WTC11 (cell line): ENCODE measurements at regions not wholly inside any gene's neighbourhood (a gene's known extent, or its start where the extent isn't known, plus 50 kb on each side); places are given as distances from the start of the nearest gene placed in this dataset.

ENCODE experiments used
- ATAC-seq: fragments of 200-7000 bp; cut with Tn5 transposase; 2 replicates; pipeline ENCODE4 v1.10.0; 2021; ENCODE audit warnings: mild to moderate bottlenecking, moderate library complexity
- CTCF ChIA-PET: fragments of 300-600 bp; sonication (Branson Sonifier 250); formaldehyde crosslinking; loops from one replicate; lab custom pipeline; 2021; ENCODE audit warnings: antibody characterized with exemption; lab: Charles Lee
- POLR2A ChIA-PET: fragments of 350-600 bp; sonication (Branson Sonifier 250); formaldehyde crosslinking; loops from one replicate; lab custom pipeline; 2021; ENCODE audit warnings: antibody characterized with exemption; lab: Charles Lee
- DNase-seq: peaks from one replicate; pipeline ENCODE4 v3.0.0; 2021; ENCODE audit warnings: low spot score
- H3K27ac Mint-ChIP-seq: 2 replicates; pipeline ENCODE4 v1.8.0; 2021; ENCODE audit warnings: mixed read lengths
- H3K27me3 Mint-ChIP-seq: 2 replicates; pipeline ENCODE4 v1.8.0; 2021; ENCODE audit warnings: low read depth, mild to moderate bottlenecking, moderate library complexity, mixed read lengths
- H3K36me3 Mint-ChIP-seq: 2 replicates; pipeline ENCODE4 v1.8.0; 2021; ENCODE audit warnings: mixed read lengths
- H3K4me1 Mint-ChIP-seq: 2 replicates; pipeline ENCODE4 v1.8.0; 2022; ENCODE audit warnings: mixed read lengths
- H3K4me3 Mint-ChIP-seq: 2 replicates; pipeline ENCODE4 v1.8.0; 2021; ENCODE audit warnings: mild to moderate bottlenecking, moderate library complexity, mixed read lengths
- H3K9me3 Mint-ChIP-seq: 2 replicates; pipeline ENCODE4 v1.8.0; 2021; ENCODE audit warnings: mixed read lengths
- ETV6 ChIP-seq: sonication (generic); formaldehyde crosslinking; IDR thresholded peaks from 2 replicates; pipeline ENCODE4 v1.8.1; 2022; ENCODE audit warnings: mild to moderate bottlenecking, missing genetic modification reagents
- FOXK1 ChIP-seq: sonication (generic); formaldehyde crosslinking; IDR thresholded peaks from 2 replicates; pipeline ENCODE4 v1.8.0; 2022; ENCODE audit warnings: mild to moderate bottlenecking, moderate library complexity, missing genetic modification reagents
- FOXP1 ChIP-seq: sonication (generic); formaldehyde crosslinking; IDR thresholded peaks from 2 replicates; pipeline ENCODE4 v1.8.0; 2022; ENCODE audit warnings: missing genetic modification reagents, mild to moderate bottlenecking, moderate library complexity, borderline replicate concordance
- GRHL2 ChIP-seq: fragments of 250-450 bp; sonication (Bioruptor Pico); IDR thresholded peaks from 2 replicates; pipeline ENCODE4 v1.8.0; 2022; ENCODE audit warnings: mild to moderate bottlenecking, moderate library complexity; ENCODE audit not compliant: insufficient replicate concordance, severe bottlenecking
- JAZF1 ChIP-seq: fragments of 250-450 bp; sonication (Bioruptor Pico); IDR thresholded peaks from 2 replicates; pipeline ENCODE4 v1.9.0; 2021; ENCODE audit warnings: moderate library complexity, mild to moderate bottlenecking, inconsistent platforms
- MYBL2 ChIP-seq: sonication (generic); formaldehyde crosslinking; IDR thresholded peaks from 2 replicates; pipeline ENCODE4 v1.8.1; 2023; ENCODE audit warnings: mild to moderate bottlenecking, moderate library complexity, missing genetic modification reagents
- NR1H2 ChIP-seq: sonication (generic); formaldehyde crosslinking; IDR thresholded peaks from 2 replicates; pipeline ENCODE4 v1.9.0; 2021; ENCODE audit warnings: mild to moderate bottlenecking, moderate library complexity, missing genetic modification reagents
- RORB ChIP-seq: fragments of 250-450 bp; sonication (Bioruptor Pico); IDR thresholded peaks from 2 replicates; pipeline ENCODE4 v1.9.0; 2021; ENCODE audit warnings: mild to moderate bottlenecking
- TEAD4 ChIP-seq: sonication (generic); formaldehyde crosslinking; IDR thresholded peaks from 2 replicates; pipeline ENCODE4 v1.8.0; 2022; ENCODE audit warnings: mild to moderate bottlenecking, missing genetic modification reagents
- ZBTB21 ChIP-seq: sonication (generic); formaldehyde crosslinking; IDR thresholded peaks from 2 replicates; pipeline ENCODE4 v1.8.1; 2023; ENCODE audit warnings: mild to moderate bottlenecking, missing genetic modification reagents, borderline replicate concordance
- ZNF138 ChIP-seq: sonication (generic); formaldehyde crosslinking; conservative IDR thresholded peaks from 2 replicates; pipeline ENCODE4 v1.8.1; 2022; ENCODE audit warnings: mild to moderate bottlenecking, moderate library complexity, missing genetic modification reagents
- TF ChIP-seq, protein P1 (sequence below): sonication (generic); formaldehyde crosslinking; IDR thresholded peaks from 2 replicates; pipeline ENCODE4 v1.8.1; 2022; ENCODE audit warnings: low read depth, missing genetic modification reagents, borderline replicate concordance
- TF ChIP-seq, protein P2 (sequence below): sonication (generic); formaldehyde crosslinking; IDR thresholded peaks from 2 replicates; pipeline ENCODE4 v1.8.1; 2022; ENCODE audit warnings: mild to moderate bottlenecking, missing genetic modification reagents, moderate library complexity, borderline replicate concordance
- TF ChIP-seq, protein P3 (sequence below): sonication (generic); formaldehyde crosslinking; IDR thresholded peaks from 2 replicates; pipeline ENCODE4 v1.8.1; 2023; ENCODE audit warnings: mild to moderate bottlenecking, missing genetic modification reagents, moderate library complexity
- TF ChIP-seq, protein P4 (sequence below): sonication (generic); formaldehyde crosslinking; IDR thresholded peaks from 2 replicates; pipeline ENCODE4 v1.8.1; 2022; ENCODE audit warnings: mild to moderate bottlenecking, moderate library complexity, missing genetic modification reagents
- TF ChIP-seq, protein P5 (sequence below): sonication (generic); formaldehyde crosslinking; IDR thresholded peaks from 2 replicates; pipeline ENCODE4 v1.8.0; 2023; ENCODE audit warnings: missing genetic modification reagents, mild to moderate bottlenecking, borderline replicate concordance
- TF ChIP-seq, protein P6 (sequence below): sonication (generic); formaldehyde crosslinking; IDR thresholded peaks from 2 replicates; pipeline ENCODE4 v1.8.0; 2022; ENCODE audit warnings: missing genetic modification reagents
- TF ChIP-seq, protein P7 (sequence below): sonication (generic); formaldehyde crosslinking; IDR thresholded peaks from 2 replicates; pipeline ENCODE4 v1.8.0; 2022; ENCODE audit warnings: mild to moderate bottlenecking, missing genetic modification reagents
- TF ChIP-seq, protein P8 (sequence below): sonication (generic); formaldehyde crosslinking; IDR thresholded peaks from 2 replicates; pipeline ENCODE4 v1.8.0; 2022; ENCODE audit warnings: mild to moderate bottlenecking, missing genetic modification reagents
- TF ChIP-seq, protein P9 (sequence below): sonication (generic); formaldehyde crosslinking; IDR thresholded peaks from 2 replicates; pipeline ENCODE4 v1.8.0; 2022; ENCODE audit warnings: mild to moderate bottlenecking, missing genetic modification reagents

DNA sequence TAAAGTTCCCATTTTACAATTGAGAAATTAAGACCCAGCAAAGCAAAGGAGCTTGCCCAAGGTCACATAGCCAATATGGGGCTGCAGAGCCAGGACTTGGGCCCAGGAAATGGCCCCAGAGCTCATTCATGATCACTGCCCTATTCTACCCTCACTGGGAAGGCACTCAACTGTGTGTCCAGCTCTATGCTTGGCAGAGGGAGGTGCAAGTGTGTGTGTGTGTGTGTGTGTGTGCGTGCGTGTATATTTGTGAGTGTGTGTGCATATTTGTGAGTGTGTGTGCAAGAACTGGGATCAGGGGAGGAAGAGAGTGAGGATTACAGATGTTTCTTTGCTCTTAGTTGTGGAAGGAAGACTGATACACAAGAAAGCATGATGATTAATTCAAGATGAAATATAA, 151.2 kb upstream of the CRY1 start:
- ChIA-PET CTCF (no interaction called here), POLR2A (no interaction called here)
- Mint-ChIP-seq H3K4me3 (no peak overlapping the region), H3K27ac (no peak overlapping the region), H3K27me3 (no peaks in the 10 kb centered on the region; the same call in 1 of the 2 replicates), H3K9me3 (peaks cover 6% of the 10 kb centered on the region), H3K36me3 (no peaks in the 10 kb centered on the region), H3K4me1 (peaks cover 17% of the 10 kb centered on the region)
- TF ChIP-seq, protein P1, sequence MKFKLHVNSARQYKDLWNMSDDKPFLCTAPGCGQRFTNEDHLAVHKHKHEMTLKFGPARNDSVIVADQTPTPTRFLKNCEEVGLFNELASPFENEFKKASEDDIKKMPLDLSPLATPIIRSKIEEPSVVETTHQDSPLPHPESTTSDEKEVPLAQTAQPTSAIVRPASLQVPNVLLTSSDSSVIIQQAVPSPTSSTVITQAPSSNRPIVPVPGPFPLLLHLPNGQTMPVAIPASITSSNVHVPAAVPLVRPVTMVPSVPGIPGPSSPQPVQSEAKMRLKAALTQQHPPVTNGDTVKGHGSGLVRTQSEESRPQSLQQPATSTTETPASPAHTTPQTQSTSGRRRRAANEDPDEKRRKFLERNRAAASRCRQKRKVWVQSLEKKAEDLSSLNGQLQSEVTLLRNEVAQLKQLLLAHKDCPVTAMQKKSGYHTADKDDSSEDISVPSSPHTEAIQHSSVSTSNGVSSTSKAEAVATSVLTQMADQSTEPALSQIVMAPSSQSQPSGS (CRISPR knock-in tag), result no peak
- TF ChIP-seq, protein P2, sequence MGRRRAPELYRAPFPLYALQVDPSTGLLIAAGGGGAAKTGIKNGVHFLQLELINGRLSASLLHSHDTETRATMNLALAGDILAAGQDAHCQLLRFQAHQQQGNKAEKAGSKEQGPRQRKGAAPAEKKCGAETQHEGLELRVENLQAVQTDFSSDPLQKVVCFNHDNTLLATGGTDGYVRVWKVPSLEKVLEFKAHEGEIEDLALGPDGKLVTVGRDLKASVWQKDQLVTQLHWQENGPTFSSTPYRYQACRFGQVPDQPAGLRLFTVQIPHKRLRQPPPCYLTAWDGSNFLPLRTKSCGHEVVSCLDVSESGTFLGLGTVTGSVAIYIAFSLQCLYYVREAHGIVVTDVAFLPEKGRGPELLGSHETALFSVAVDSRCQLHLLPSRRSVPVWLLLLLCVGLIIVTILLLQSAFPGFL, result no peak
- TF ChIP-seq, protein P3, sequence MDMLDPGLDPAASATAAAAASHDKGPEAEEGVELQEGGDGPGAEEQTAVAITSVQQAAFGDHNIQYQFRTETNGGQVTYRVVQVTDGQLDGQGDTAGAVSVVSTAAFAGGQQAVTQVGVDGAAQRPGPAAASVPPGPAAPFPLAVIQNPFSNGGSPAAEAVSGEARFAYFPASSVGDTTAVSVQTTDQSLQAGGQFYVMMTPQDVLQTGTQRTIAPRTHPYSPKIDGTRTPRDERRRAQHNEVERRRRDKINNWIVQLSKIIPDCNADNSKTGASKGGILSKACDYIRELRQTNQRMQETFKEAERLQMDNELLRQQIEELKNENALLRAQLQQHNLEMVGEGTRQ, result no peak
- TF ChIP-seq, protein P4, sequence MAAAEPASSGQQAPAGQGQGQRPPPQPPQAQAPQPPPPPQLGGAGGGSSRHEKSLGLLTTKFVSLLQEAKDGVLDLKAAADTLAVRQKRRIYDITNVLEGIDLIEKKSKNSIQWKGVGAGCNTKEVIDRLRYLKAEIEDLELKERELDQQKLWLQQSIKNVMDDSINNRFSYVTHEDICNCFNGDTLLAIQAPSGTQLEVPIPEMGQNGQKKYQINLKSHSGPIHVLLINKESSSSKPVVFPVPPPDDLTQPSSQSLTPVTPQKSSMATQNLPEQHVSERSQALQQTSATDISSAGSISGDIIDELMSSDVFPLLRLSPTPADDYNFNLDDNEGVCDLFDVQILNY (CRISPR knock-in tag), result no peak
- no peak for TF ChIP-seq MYBL2 (CRISPR knock-in tag)
- ATAC-seq (no peak), DNase-seq (no peak)

DNA sequence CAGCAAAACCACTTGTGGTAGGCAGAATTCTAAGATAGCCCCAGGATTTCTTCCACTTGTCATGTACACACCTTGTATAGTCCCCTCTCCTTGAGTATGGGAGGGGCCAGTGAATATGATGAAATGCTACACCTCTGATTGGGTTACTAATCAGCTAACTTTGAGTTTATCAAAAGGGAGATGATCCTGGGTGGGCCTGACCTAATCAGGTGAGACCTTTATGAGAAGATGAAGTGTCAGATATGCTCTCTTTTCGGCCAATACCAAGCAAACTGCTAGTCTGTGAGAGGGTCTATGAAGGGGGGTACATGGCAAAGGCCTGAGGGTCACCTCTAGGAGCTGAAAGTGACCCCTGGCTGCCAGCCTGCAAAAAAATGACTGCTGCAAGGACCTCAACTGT, 154.3 kb upstream of the CRY1 start:
- CTCF ChIA-PET, result no interaction called here
- Mint-ChIP-seq H3K4me1 (peaks cover 9% of the 10 kb centered on the region), H3K36me3 (no peaks in the 10 kb centered on the region), H3K9me3 (peaks cover 3% of the 10 kb centered on the region; the same call in 1 of the 2 replicates), H3K4me3 (no peak overlapping the region), H3K27ac (no peak overlapping the region), H3K27me3 (no peaks in the 10 kb centered on the region; the same call in 1 of the 2 replicates)
- POLR2A ChIA-PET, result no interaction called here
- ATAC-seq (no peak), DNase-seq (no peak)
- TF ChIP-seq TEAD4 (CRISPR knock-in tag), result no peak
- no peak for TF ChIP-seq JAZF1 (CRISPR knock-in tag)
- no peak for TF ChIP-seq ZNF138 (CRISPR knock-in tag)
- TF ChIP-seq FOXP1 (CRISPR knock-in tag), result no peak
- TF ChIP-seq FOXK1 (CRISPR knock-in tag), result no peak
- TF ChIP-seq ZBTB21 (CRISPR knock-in tag), result no peak
- no peak for TF ChIP-seq GRHL2 (CRISPR knock-in tag)
- TF ChIP-seq, protein P5, sequence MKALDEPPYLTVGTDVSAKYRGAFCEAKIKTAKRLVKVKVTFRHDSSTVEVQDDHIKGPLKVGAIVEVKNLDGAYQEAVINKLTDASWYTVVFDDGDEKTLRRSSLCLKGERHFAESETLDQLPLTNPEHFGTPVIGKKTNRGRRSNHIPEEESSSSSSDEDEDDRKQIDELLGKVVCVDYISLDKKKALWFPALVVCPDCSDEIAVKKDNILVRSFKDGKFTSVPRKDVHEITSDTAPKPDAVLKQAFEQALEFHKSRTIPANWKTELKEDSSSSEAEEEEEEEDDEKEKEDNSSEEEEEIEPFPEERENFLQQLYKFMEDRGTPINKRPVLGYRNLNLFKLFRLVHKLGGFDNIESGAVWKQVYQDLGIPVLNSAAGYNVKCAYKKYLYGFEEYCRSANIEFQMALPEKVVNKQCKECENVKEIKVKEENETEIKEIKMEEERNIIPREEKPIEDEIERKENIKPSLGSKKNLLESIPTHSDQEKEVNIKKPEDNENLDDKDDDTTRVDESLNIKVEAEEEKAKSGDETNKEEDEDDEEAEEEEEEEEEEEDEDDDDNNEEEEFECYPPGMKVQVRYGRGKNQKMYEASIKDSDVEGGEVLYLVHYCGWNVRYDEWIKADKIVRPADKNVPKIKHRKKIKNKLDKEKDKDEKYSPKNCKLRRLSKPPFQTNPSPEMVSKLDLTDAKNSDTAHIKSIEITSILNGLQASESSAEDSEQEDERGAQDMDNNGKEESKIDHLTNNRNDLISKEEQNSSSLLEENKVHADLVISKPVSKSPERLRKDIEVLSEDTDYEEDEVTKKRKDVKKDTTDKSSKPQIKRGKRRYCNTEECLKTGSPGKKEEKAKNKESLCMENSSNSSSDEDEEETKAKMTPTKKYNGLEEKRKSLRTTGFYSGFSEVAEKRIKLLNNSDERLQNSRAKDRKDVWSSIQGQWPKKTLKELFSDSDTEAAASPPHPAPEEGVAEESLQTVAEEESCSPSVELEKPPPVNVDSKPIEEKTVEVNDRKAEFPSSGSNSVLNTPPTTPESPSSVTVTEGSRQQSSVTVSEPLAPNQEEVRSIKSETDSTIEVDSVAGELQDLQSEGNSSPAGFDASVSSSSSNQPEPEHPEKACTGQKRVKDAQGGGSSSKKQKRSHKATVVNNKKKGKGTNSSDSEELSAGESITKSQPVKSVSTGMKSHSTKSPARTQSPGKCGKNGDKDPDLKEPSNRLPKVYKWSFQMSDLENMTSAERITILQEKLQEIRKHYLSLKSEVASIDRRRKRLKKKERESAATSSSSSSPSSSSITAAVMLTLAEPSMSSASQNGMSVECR (CRISPR knock-in tag), result no peak
- no peak for TF ChIP-seq ETV6 (CRISPR knock-in tag)
- TF ChIP-seq, protein P6, sequence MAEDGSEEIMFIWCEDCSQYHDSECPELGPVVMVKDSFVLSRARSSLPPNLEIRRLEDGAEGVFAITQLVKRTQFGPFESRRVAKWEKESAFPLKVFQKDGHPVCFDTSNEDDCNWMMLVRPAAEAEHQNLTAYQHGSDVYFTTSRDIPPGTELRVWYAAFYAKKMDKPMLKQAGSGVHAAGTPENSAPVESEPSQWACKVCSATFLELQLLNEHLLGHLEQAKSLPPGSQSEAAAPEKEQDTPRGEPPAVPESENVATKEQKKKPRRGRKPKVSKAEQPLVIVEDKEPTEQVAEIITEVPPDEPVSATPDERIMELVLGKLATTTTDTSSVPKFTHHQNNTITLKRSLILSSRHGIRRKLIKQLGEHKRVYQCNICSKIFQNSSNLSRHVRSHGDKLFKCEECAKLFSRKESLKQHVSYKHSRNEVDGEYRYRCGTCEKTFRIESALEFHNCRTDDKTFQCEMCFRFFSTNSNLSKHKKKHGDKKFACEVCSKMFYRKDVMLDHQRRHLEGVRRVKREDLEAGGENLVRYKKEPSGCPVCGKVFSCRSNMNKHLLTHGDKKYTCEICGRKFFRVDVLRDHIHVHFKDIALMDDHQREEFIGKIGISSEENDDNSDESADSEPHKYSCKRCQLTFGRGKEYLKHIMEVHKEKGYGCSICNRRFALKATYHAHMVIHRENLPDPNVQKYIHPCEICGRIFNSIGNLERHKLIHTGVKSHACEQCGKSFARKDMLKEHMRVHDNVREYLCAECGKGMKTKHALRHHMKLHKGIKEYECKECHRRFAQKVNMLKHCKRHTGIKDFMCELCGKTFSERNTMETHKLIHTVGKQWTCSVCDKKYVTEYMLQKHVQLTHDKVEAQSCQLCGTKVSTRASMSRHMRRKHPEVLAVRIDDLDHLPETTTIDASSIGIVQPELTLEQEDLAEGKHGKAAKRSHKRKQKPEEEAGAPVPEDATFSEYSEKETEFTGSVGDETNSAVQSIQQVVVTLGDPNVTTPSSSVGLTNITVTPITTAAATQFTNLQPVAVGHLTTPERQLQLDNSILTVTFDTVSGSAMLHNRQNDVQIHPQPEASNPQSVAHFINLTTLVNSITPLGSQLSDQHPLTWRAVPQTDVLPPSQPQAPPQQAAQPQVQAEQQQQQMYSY, result no peak
- TF ChIP-seq, protein P7, sequence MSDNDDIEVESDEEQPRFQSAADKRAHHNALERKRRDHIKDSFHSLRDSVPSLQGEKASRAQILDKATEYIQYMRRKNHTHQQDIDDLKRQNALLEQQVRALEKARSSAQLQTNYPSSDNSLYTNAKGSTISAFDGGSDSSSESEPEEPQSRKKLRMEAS (CRISPR knock-in tag), result no peak
- no peak for TF ChIP-seq RORB
- TF ChIP-seq, protein P8, sequence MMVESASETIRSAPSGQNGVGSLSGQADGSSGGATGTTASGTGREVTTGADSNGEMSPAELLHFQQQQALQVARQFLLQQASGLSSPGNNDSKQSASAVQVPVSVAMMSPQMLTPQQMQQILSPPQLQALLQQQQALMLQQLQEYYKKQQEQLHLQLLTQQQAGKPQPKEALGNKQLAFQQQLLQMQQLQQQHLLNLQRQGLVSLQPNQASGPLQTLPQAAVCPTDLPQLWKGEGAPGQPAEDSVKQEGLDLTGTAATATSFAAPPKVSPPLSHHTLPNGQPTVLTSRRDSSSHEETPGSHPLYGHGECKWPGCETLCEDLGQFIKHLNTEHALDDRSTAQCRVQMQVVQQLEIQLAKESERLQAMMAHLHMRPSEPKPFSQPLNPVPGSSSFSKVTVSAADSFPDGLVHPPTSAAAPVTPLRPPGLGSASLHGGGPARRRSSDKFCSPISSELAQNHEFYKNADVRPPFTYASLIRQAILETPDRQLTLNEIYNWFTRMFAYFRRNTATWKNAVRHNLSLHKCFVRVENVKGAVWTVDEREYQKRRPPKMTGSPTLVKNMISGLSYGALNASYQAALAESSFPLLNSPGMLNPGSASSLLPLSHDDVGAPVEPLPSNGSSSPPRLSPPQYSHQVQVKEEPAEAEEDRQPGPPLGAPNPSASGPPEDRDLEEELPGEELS (CRISPR knock-in tag), result no peak
- no peak for TF ChIP-seq NR1H2
- TF ChIP-seq, protein P9, sequence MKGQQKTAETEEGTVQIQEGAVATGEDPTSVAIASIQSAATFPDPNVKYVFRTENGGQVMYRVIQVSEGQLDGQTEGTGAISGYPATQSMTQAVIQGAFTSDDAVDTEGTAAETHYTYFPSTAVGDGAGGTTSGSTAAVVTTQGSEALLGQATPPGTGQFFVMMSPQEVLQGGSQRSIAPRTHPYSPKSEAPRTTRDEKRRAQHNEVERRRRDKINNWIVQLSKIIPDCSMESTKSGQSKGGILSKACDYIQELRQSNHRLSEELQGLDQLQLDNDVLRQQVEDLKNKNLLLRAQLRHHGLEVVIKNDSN (CRISPR knock-in tag), result no peak
